Stimulated activated CD4-positive, alpha-beta T cell treated with anti-CD3 and anti-CD28 coated beads, TNF-alpha, amount 100 ng/mL, for 4 hours (primary cell): ENCODE measurements at regions not wholly inside any gene's neighbourhood (a gene's known extent, or its start where the extent isn't known, plus 50 kb on each side); places are given as distances from the start of the nearest gene placed in this dataset.

ENCODE experiments used
- DNase-seq, 3 experiments: peaks; one replicate each; pipeline ENCODE4 v3.0.0-alpha.2; 2020; ENCODE audit warnings: low read depth in 3 of 3

DNA sequence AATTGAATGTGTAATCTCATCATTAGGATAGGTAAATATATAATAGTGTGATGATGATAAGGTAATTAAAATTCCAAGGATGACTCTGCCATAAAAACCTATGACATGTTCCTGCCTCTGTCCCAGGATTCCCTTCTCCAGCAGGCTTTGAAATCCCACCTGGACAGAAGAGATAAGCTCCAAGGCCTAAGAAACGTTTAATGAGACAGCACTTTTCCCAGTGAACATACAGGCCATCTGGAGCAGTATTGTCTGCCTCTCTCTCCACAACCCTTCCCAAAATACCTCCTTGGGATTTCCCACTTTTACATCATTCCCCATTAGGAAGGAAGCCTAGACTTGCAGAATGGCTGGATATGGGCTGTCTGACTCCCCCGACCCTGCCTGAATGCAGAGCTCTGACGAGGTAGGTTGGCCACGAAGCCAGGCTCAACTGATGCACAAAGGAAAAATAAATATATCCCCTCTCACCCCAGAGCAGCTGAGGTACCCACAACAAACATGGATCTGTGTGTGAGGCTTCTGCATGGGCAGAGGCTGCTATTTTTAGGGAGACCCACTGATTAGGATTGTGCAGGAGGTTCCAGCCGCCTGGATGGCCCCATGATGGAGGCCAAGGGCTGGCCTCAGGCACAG, 71.0 kb downstream of the TMPRSS5 start:
- DNase-seq = no peak

- no peak for DNase-seq
Measured at GRCh38 chr11:113632981-113633380, 73.1 kb downstream of the TMPRSS5 start.

DNA sequence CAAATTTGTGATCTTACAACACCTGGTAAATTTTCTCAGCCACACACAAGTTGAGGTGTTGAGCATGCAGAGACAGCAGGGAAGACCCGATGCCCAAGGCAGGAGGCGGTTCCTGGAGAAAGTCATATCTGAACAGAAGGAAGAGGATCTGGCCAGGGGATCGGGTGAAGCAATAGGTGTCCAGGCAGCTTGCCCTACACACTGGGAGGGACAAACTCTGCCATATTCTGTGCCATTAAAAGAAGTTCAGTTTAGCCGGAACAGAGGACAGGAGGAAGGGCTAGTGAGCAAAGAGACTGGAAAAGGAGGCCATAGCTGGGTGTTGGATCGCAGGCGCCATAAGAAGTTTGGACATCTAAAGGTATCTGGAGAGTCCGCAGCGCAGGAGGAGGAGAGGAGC, 76.5 kb downstream of the TMPRSS5 start:
- DNase-seq = no peak

DNA sequence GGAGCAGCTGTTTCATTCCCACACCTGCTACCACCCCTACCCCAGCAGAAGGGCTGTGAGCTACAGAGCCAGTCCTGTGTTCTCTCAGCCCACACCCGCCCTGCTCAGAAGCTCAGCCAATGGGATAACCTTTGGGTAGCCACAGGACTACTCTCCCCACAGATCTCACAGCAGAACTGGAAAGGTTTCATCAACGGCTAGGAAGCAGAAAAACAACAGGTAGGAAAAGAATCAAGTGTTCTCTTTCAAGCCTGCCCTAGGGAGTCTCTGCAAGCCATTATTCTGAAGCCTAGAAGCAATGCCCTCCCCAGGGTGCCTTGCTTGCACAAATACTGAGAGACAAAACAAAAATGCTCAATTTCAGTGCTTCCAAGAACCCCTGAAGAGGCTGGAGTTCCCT, 77.2 kb downstream of the TMPRSS5 start:
- DNase-seq = no peak

DNA sequence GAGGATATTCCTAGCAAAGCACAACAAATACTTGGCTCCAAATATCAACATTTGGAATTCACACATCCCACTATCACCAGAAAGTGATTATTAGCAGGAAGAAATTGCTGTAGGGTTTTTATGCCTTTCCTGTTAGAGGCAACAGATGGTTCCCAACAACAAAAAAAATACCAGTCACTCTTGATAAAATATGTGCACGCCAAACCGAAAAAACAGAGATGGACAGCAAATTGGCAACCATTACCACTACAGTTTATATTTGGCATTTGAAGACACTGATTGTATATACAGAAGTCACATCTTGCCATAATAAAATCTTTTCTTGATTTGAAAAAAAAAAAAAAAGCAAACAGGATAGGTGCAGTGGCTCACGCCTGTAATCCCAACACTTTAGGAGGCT, 78.2 kb downstream of the TMPRSS5 start:
- no peak for DNase-seq

DNA sequence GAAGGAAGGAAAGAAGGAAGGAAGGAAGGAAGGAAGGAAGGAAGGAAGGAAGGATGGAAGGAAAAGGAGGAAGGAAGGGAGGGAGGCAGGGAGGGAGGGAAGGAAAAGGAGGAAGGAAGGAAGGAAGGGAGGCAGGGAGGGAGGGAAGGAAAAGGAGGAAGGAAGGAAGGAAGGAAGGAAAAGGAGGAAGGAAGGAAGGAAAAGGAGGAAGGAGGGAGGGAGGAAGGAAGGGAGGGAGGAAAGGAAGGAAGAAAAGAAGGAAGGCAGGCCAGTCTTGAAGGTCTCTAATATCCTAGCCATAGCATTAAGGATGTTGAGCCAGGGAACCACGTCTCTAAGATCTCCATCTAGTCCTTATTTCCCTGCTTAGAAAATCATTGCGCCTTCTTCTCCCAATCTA, 78.8 kb downstream of the TMPRSS5 start:
- no peak for DNase-seq

DNA sequence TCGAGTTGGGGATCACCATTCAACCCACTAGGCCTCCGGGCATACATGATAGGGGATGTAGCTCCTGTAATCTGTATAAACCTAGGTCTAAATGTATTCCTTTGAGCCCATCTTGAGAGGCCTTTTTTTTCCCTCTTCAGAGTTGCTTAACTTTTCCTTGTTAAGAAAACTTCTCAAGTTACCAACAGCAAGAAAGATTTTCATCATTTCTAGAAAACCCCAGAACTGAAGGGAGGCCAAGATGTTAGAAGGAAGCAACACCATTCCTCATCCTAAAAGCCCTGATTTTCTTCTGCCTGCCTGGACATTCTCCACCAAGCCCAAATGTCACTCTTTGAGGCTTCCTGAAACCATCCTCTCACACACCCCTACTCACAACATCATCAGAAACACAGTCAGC, 79.4 kb downstream of the TMPRSS5 start:
- no peak for DNase-seq

DNA sequence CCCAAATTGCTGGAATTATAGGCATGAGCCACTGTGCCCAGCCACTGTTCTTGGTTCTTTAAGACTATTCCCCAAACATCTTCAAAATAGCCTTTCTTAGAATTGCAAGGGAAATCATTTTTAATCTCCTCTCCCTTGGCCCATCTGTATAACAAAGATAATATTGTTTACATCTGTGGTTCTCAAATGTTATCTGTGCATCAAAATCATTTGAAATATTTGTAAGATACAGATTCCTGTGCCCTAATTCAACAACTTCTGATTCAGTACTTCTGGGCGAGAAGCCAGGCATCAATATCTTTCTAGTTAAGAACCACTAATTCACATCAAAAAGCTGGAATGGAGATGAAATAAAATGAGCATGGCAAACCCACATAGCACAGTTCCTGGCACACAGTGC, 83.0 kb downstream of the TMPRSS5 start:
- DNase-seq = no peak

DNA sequence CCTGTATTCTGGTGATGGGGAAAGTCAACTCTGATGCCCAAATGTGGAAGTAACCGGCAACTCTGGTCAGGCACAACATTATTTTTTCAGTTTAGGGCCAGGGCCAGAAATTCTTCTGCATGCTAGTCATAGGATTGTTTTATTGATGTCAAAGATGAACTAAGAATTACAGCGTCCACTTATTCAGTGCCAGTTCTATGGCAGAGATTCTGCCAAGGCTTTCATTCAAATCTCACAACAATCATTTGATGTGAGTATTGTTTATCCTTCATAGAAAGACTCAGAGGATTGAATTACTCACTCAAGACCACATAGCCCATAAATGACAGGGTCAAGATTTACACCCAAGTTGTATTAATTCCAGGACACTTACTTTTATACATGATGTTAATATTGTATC, 87.7 kb downstream of the TMPRSS5 start:
- no peak for DNase-seq

DNA sequence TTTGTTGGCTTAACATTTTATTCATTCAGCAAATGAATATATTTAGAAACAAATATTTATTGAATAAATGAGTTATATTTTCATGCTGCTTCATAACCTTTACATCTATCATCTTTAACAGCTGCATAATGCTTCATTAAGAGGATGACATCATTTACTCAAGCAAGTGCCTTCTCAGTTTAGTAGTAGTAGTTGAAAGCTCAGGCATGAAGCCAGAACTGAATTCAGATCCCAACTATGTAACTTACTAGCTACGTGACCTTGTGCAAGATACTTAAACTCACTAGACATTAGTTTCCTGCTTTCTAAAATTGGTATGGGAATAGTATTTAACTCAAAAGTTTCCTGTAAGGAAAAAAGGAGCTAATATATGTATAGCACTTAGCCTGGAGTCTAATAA, 90.3 kb downstream of the TMPRSS5 start:
- no peak for DNase-seq

DNA sequence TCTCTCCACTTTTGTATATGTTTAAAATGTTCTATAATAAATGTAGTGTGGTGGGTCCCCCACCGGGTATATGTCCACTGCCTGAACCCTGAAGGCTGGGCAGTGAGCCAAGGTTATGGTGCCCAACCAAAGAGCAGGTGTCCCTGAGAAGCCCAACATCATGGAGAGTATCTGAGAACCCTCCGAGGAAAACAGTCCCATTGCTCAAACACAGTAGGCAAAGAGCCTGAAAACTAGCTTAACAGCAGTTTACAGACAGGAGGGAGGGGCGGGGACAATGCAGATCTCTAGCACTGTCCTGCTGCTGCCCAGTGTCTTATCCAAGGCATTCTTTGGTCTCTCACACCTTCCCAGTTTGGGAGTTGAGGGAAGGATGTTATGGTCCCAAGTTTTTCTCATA, 91.0 kb downstream of the TMPRSS5 start:
- no peak for DNase-seq

GRCh38 chr11:113614097-113614496, 92.0 kb downstream of the TMPRSS5 start:
- DNase-seq = no peak

DNA sequence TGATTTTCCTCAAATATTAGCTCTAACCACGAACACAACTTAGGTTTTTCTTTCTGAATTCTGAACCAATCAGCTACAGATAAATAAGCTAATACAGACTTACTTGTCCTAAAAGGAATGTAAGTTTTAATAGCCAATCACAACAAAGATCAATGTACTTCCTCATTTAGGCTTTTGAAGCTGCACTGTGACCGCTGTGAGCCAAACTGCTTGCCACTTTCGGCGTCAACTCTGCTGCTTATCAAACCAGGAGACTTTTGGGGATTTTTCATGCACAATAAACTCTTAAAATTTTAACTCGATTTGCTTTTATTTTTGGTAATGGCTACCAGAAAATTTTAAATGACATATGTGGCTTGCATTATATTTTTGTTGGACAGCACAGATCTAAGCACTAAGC, 92.5 kb downstream of the TMPRSS5 start:
- DNase-seq = no peak

DNA sequence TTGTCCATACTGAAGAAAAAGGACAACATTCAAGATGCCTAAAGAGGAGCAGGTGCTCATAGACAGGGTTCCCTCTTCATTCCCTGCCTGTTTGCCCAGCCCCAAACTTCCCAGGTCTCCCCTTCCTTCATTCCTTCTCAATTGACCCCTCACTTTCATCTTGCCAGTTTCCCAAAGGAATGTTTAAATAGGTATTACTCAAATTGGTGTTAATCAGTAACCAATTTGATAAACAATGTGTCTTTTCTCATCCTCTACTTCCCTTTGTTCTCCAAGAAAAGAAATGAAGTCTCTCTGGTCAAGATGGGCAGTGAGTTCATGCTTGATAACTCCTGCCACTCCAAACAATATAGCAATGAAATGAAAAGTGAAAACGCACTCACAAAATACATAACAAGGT, 101.9 kb downstream of the TMPRSS5 start:
- DNase-seq = no peak

- no peak for DNase-seq
Measured at GRCh38 chr11:113603277-113604059, 102.6 kb downstream of the TMPRSS5 start.

- no peak for DNase-seq
Measured at GRCh38 chr11:113602483-113602882, 103.6 kb downstream of the TMPRSS5 start.

DNA sequence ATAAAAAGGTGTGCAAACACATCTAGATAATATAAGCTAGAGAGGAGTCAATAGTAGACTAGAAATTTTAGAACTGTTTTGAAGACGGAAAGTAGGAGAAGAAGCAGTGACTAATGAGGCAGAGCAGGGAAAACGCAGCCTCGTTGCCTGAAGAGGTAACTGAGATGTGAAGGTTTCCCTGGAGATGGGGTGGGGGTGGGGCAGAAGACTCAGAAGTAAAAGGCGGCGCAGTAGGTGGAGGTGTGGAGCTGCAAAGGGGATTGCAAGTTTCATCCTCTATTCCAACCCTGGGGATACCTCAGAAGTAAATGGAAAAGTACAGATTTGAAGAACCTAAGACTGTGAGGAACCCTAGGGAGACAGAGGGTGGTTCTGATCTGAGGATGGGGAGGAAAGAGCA, 109.5 kb downstream of the TMPRSS5 start:
- no peak for DNase-seq

DNA sequence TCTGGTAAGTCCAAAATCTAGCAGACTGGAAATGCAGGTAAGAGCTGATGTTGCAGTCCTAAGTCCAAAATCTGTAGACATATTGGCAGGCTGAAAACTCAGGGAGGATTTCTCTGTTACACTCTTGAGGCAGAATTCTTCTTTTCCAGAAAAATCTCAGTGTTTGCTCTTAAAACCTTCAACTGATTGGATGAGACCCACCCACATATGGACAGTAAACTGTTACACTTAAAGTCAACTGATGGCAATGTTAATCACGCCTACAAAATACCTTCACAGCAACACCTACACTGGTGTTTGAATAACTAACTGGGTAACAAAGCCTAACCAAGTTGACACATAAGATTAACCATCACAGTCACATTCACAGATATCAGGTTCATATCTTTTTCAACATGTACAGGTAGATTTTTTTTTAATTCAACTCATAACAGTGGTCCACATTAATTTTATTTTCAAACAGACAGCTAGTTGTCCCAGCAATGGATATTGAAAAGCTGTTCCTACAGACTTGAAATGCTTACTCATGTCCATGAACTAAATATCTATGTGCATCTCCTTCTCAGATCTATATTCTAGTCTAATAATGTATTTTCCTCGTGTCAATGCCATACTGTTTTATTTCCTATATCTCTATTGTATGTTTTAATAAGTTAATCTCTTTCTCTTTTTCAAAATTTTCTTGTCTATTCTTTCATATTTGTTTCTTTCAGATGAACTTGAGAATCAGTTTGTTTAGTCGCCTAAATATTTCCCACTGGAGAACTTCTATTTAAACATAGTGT, 110.1 kb downstream of the TMPRSS5 start:
- no peak for DNase-seq

- no peak for DNase-seq
Measured at GRCh38 chr11:113593698-113594308, 112.3 kb downstream of the TMPRSS5 start.

DNA sequence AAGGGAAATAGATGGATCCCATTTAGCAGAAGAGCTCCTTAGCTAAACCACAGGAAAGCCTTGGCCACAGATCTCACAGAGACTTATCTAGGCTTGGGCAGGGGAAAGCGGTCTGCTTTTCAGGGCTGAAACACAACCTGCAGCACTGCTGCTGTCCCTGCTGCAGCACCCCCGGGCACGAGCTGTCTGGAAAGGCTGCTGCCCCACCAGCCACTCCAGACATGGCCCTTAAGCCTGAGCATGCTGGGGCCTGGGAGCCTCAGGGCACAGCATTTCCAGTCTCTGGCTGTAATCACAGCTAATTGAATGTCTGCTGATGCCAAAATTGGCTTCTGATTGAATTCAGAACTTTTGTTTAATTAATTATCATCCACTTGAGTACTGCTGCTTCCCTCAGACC, 115.0 kb downstream of the TMPRSS5 start:
- no peak for DNase-seq

DNA sequence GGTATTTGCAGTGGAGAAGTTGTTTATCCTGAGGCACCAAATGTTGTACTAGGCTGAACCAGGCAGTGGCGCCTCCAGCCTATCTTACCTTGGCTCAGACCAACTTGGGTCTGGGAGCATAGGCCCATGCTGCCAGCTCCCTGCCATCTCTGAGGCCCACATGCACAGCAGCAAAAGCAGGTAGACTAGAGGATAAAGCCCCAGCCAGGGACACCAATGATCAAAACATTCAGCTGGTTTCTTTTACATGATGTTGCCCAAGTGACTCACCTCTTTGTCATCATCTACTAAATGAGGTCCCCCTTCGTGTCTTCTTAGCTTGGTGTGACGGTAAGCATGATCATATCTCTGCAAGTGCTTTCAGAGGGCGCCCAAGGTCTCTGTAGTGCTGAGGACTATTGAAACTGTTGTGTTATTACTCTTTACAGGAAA, 112.1 kb upstream of the DRD2 start:
- DNase-seq = no peak

- no peak for DNase-seq
Measured at GRCh38 chr11:113584371-113584770, 109.2 kb upstream of the DRD2 start.
